Adrenal gland (tissue), 5 donors: ENCODE measurements at regions not wholly inside any gene's neighbourhood (a gene's known extent, or its start where the extent isn't known, plus 50 kb on each side); places are given as distances from the start of the nearest gene placed in this dataset.

Experiments used
- POLR2A ChIP-seq, 2 donors: fragments of 450-650 bp; IDR thresholded peaks; one replicate each; pipeline ENCODE4 v1.6.1; 2017; ENCODE audit warnings: antibody characterized with exemption in 2 of 2, mild to moderate bottlenecking in 2 of 2, moderate library complexity in 1 of 2
- TF ChIP-seq, protein P1 (sequence below), 6 experiments: fragments of 450-650 bp in 4 of 6; fragments of 200-600 bp in 2 of 6; sonication (generic) in 1 of 6; IDR thresholded peaks; 1 replicate in 5 of 6; 2 replicates in 1 of 6; pipeline versions ENCODE4 v1.5.1 to v1.8.0; 2016 to 2021; ENCODE audit warnings: antibody characterized with exemption in 6 of 6, mild to moderate bottlenecking in 2 of 6, moderate library complexity in 1 of 6
- donor health status: DM: no; HTN: no; CAD: no.

DNA sequence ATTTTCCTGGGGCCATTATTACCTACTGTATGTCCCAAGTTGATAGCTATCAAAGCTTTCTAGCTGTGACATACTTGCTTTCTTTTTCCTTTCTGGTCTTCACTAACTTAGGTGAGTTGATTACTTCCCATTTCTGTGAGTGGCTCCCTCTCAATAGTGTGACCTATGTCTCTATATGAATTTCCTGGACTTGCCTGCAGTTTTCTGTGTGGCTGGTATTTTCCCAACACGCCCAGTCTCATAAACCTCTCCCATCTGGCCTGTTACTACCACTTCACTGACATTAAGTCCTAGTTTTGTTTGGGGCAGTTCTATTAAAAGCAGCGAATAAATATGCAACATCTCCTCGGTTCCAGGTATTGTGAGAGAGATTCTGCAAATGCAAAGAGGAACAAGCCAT is 671.2 kb downstream of the SI start:
- no peak for TF ChIP-seq POLR2A (IDR thresholded peaks at IDR 0.05)
- TF ChIP-seq, protein P1, sequence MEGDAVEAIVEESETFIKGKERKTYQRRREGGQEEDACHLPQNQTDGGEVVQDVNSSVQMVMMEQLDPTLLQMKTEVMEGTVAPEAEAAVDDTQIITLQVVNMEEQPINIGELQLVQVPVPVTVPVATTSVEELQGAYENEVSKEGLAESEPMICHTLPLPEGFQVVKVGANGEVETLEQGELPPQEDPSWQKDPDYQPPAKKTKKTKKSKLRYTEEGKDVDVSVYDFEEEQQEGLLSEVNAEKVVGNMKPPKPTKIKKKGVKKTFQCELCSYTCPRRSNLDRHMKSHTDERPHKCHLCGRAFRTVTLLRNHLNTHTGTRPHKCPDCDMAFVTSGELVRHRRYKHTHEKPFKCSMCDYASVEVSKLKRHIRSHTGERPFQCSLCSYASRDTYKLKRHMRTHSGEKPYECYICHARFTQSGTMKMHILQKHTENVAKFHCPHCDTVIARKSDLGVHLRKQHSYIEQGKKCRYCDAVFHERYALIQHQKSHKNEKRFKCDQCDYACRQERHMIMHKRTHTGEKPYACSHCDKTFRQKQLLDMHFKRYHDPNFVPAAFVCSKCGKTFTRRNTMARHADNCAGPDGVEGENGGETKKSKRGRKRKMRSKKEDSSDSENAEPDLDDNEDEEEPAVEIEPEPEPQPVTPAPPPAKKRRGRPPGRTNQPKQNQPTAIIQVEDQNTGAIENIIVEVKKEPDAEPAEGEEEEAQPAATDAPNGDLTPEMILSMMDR (IDR thresholded peaks at IDR 0.05) = no peak
